OCI-LY1 (cell line): ENCODE measurements at regions not wholly inside any gene's neighbourhood (a gene's known extent, or its start where the extent isn't known, plus 50 kb on each side); places are given as distances from the start of the nearest gene placed in this dataset.

Source experiments
- EZH2 ChIP-seq: fragments of 200-600 bp; sonication (generic), shearing (Covaris generic); IDR thresholded peaks from 2 replicates; pipeline ENCODE4 v1.8.0; 2017; ENCODE audit warnings: borderline replicate concordance, mixed run types, mild to moderate bottlenecking, antibody characterized with exemption, low read length, moderate library complexity, mixed read lengths
- TF ChIP-seq, protein P1 (sequence below): fragments of 200-600 bp; sonication (generic), shearing (Covaris generic); IDR thresholded peaks from 2 replicates; pipeline ENCODE4 v1.5.1; 2017; ENCODE audit warnings: mild to moderate bottlenecking, antibody characterized with exemption, low read length, moderate library complexity, mixed read lengths

DNA sequence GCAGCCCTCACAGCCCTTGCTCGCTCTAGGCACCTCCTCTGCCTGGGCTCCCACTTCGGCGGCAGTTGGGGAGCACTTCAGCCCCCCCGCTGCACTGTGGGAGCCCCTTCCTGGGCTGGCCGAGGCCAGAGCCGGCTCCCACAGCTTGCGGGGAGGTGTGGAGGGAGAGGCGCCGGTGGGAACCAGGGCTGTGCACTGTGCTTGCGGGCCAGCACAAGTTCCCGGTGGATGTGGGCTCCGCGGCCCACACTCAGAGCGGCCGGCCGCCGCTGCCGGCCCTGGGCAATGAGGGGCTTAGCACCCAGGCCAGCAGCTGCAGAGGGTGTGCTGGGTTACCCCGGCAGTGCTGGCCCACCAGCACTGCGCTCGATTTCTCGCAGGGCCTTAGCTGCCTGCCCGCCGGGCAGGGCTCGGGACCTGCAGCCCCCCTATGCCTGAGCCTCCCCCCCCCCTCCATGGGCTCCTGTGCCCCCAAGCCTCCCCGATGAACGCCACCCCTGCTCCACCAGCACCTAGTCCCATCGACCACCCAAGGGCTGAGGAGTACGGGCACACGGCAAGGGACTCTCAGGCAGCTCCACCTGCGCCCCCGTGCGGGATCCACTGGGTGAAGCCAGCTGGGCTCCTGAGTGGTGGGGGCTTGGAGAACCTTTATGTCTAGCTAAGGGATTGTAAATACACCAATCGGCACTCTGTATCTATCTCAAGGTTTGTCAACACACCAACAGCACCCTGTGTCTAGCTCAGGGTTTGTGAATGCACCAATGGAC lies 224.8 kb downstream of the ZNF608 start:
- TF ChIP-seq, protein P1, sequence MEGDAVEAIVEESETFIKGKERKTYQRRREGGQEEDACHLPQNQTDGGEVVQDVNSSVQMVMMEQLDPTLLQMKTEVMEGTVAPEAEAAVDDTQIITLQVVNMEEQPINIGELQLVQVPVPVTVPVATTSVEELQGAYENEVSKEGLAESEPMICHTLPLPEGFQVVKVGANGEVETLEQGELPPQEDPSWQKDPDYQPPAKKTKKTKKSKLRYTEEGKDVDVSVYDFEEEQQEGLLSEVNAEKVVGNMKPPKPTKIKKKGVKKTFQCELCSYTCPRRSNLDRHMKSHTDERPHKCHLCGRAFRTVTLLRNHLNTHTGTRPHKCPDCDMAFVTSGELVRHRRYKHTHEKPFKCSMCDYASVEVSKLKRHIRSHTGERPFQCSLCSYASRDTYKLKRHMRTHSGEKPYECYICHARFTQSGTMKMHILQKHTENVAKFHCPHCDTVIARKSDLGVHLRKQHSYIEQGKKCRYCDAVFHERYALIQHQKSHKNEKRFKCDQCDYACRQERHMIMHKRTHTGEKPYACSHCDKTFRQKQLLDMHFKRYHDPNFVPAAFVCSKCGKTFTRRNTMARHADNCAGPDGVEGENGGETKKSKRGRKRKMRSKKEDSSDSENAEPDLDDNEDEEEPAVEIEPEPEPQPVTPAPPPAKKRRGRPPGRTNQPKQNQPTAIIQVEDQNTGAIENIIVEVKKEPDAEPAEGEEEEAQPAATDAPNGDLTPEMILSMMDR, result no peak
- TF ChIP-seq EZH2, result no peak
